A673 (cell line): ENCODE measurements at regions not wholly inside any gene's neighbourhood (a gene's known extent, or its start where the extent isn't known, plus 50 kb on each side); places are given as distances from the start of the nearest gene placed in this dataset.

Experiments
- BruUV-seq: library from RNA; stranded (reverse); fragments of 400-500 nt; replicated peaks from 2 replicates; lab custom pipeline; 2021; lab: Mats Ljungman, UMichigan
- CTCF ChIA-PET: fragments of 300-600 bp; sonication (Branson Sonifier 250); formaldehyde crosslinking; loops from one replicate; lab custom pipeline; 2022; ENCODE audit warnings: antibody characterized with exemption; lab: Charles Lee
- POLR2A ChIA-PET: fragments of 300-600 bp; sonication (Branson Sonifier 250); formaldehyde crosslinking; loops from one replicate; lab custom pipeline; 2022; ENCODE audit warnings: antibody characterized with exemption; ENCODE audit not compliant: low non-redundant PET; lab: Charles Lee
- DNase-seq: peaks from one replicate; pipeline ENCODE4 v3.0.0-alpha.2; 2015; ENCODE audit warnings: low spot score
- H3K27ac ChIP-seq: fragments of 200-600 bp; sonication (generic); 2 replicates; pipeline ENCODE4 v1.5.1; 2016; ENCODE audit warnings: mixed run types, low read depth, mild to moderate bottlenecking, mixed read lengths, antibody characterized with exemption, low read length; ENCODE audit not compliant: poor library complexity, severe bottlenecking
- H3K27me3 ChIP-seq: fragments of 200-600 bp; sonication (generic); replicated peaks from 2 replicates; pipeline ENCODE4 v1.6.1; 2017; ENCODE audit warnings: mixed run types, low read depth, mild to moderate bottlenecking, mixed read lengths, antibody characterized with exemption, low read length; ENCODE audit not compliant: insufficient read depth, poor library complexity
- H3K36me3 ChIP-seq: fragments of 200-600 bp; sonication (generic); 2 replicates; pipeline ENCODE4 v1.6.1; 2016; ENCODE audit warnings: mixed run types, mild to moderate bottlenecking, mixed read lengths, antibody characterized with exemption, low read length; ENCODE audit not compliant: insufficient read depth, poor library complexity, severe bottlenecking
- H3K4me1 ChIP-seq: fragments of 200-600 bp; sonication (generic); 2 replicates; pipeline ENCODE4 v1.6.1; 2017; ENCODE audit warnings: mixed run types, mild to moderate bottlenecking, mixed read lengths, antibody characterized with exemption, low read length; ENCODE audit not compliant: insufficient read depth, poor library complexity, severe bottlenecking
- H3K4me3 ChIP-seq: fragments of 200-600 bp; sonication (generic); 2 replicates; pipeline ENCODE4 v1.5.1; 2016; ENCODE audit warnings: low read depth, mixed run types, mild to moderate bottlenecking, mixed read lengths, low read length; ENCODE audit not compliant: poor library complexity, severe bottlenecking
- H3K9me3 ChIP-seq: fragments of 200-600 bp; sonication (generic); 2 replicates; pipeline ENCODE4 v1.6.1; 2016; ENCODE audit warnings: mixed run types, low read depth, mild to moderate bottlenecking, mixed read lengths, antibody characterized with exemption, low read length; ENCODE audit not compliant: poor library complexity, severe bottlenecking
- CTCF ChIP-seq: fragments of 300-800, 200-600 bp; sonication (generic); conservative IDR thresholded peaks from 2 replicates; pipeline ENCODE4 v1.5.1; 2017; ENCODE audit warnings: low read depth, mild to moderate bottlenecking, antibody characterized with exemption, low read length, moderate library complexity, mixed read lengths
- EZH2 ChIP-seq: fragments of 200-600 bp; sonication (generic); IDR thresholded peaks from 2 replicates; pipeline ENCODE4 v1.6.1; 2017; ENCODE audit warnings: borderline replicate concordance, low read depth, mild to moderate bottlenecking, mixed read lengths, antibody characterized with exemption, low read length; ENCODE audit not compliant: poor library complexity, severe bottlenecking
- intact Hi-C: fragments of 100-400 bp; cut with micrococcal nuclease; formaldehyde crosslinking; loops from one replicate; pipeline ENCODE4 v1.10.0; 2022; ENCODE audit not compliant: unreplicated experiment

- Histone ChIP-seq H3K27ac (no peak overlapping the region), H3K9me3 (peaks cover 6% of the 10 kb centered on the region), H3K4me3 (no peak overlapping the region), H3K4me1 (no peaks in the 10 kb centered on the region), H3K36me3 (no peaks in the 10 kb centered on the region), H3K27me3 (peaks cover 36% of the 10 kb centered on the region)
- BruUV-seq, result no TSS peak
- DNase-seq, result no peak
- intact Hi-C loops, result loop anchor here (10.0 kb wide), 2 partner anchors 219 to 299 kb away; partner anchors contain the start of gene CDIN1
- TF ChIP-seq EZH2 (no peak), CTCF (no peak)
- ChIA-PET POLR2A (no interaction called here), CTCF (no interaction called here)
Measured at GRCh38 chr15:36275656-36276055, 303.8 kb upstream of the CDIN1 start.

GRCh38 chr15:36278219-36278618, 301.2 kb upstream of the CDIN1 start:
- CTCF ChIA-PET, result interaction anchor here (0.7 kb wide), 1 partner anchor 401 kb away, joined by 3 read pairs; no protein-coding TSS in a partner anchor
- intact Hi-C loops, result loop anchor here (10.0 kb wide), 2 partner anchors 217 to 297 kb away; partner anchors contain the start of gene CDIN1
- no peak overlapping the region for H3K4me3 ChIP-seq
- no peak overlapping the region for H3K27ac ChIP-seq
- no TSS peak for BruUV-seq
- H3K4me1 ChIP-seq, result no peaks in the 10 kb centered on the region
- TF ChIP-seq EZH2 (no peak), CTCF (peak; percentile 43; the same call in 1 of the 2 replicates)
- peaks cover 11% of the 10 kb centered on the region for H3K27me3 ChIP-seq
- peaks cover 6% of the 10 kb centered on the region for H3K9me3 ChIP-seq
- POLR2A ChIA-PET, result no interaction called here
- H3K36me3 ChIP-seq, result no peaks in the 10 kb centered on the region
- peak; percentile 23 for DNase-seq

GRCh38 chr15:36282821-36283220, 296.6 kb upstream of the CDIN1 start:
- no TSS peak for BruUV-seq
- intact Hi-C loops, result no loop called here
- POLR2A ChIA-PET, result no interaction called here
- Histone ChIP-seq H3K9me3 (no peaks in the 10 kb centered on the region), H3K36me3 (no peaks in the 10 kb centered on the region), H3K4me3 (no peak overlapping the region), H3K27ac (no peak overlapping the region), H3K27me3 (no peaks in the 10 kb centered on the region), H3K4me1 (no peaks in the 10 kb centered on the region)
- no peak for TF ChIP-seq EZH2
- no peak for TF ChIP-seq CTCF
- CTCF ChIA-PET, result no interaction called here
- no peak for DNase-seq
